ENCODE measurements at regions not wholly inside any gene's neighbourhood (a gene's known extent, or its start where the extent isn't known, plus 50 kb on each side); places are given as distances from the start of the nearest gene placed in this dataset.

- DNase-seq (ENCODE audit: low spot score in 2 of 2), result no peak
- H3K9me3 ChIP-seq, result no peaks in the 10 kb centered on the region
- no peak overlapping the region for H3K4me3 ChIP-seq
- no peaks in the 10 kb centered on the region for H3K4me1 ChIP-seq
- 94% methylated on average over 4 of the region's 4 CpGs for WGBS
- TF ChIP-seq EP300 (IDR thresholded peaks at IDR 0.05) (no peak), CTCF (IDR thresholded peaks at IDR 0.05) (no peak), POLR2A (IDR thresholded peaks at IDR 0.05) (no peak)
- no peaks in the 10 kb centered on the region for H3K27me3 ChIP-seq
- no peak overlapping the region for H3K27ac ChIP-seq
- no peaks in the 10 kb centered on the region for H3K36me3 ChIP-seq
Observed at GRCh38 chr2:193738892-193739291, 1544.2 kb upstream of the TMEFF2 start.

- no peak overlapping the region for H3K4me3 ChIP-seq
- H3K27me3 ChIP-seq, result no peaks in the 10 kb centered on the region
- H3K36me3 ChIP-seq, result no peaks in the 10 kb centered on the region
- H3K27ac ChIP-seq, result no peak overlapping the region
- no peaks in the 10 kb centered on the region for H3K9me3 ChIP-seq
- H3K4me1 ChIP-seq, result no peaks in the 10 kb centered on the region
- DNase-seq (ENCODE audit: low spot score in 2 of 2), result no peak
- TF ChIP-seq POLR2A (IDR thresholded peaks at IDR 0.05) (no peak), CTCF (IDR thresholded peaks at IDR 0.05) (no peak), EP300 (IDR thresholded peaks at IDR 0.05) (no peak), POLR2AphosphoS5 (IDR thresholded peaks at IDR 0.05) (no peak)
Observed at GRCh38 chr2:193712912-193713311, 1518.2 kb upstream of the TMEFF2 start.

GRCh38 chr2:193703411-193703810 is 1508.7 kb upstream of the TMEFF2 start:
- Histone ChIP-seq H3K4me1 (no peaks in the 10 kb centered on the region), H3K27me3 (no peaks in the 10 kb centered on the region), H3K4me3 (no peak overlapping the region), H3K9me3 (no peaks in the 10 kb centered on the region), H3K27ac (no peak overlapping the region), H3K36me3 (no peaks in the 10 kb centered on the region)
- 69% methylated on average over 2 of the region's 2 CpGs for WGBS
- TF ChIP-seq CTCF (IDR thresholded peaks at IDR 0.05) (no peak), EP300 (IDR thresholded peaks at IDR 0.05) (no peak), POLR2AphosphoS5 (IDR thresholded peaks at IDR 0.05) (no peak), POLR2A (IDR thresholded peaks at IDR 0.05) (no peak)
- DNase-seq (ENCODE audit: low spot score in 2 of 2), result no peak

GRCh38 chr2:193701484-193701883 is 1506.8 kb upstream of the TMEFF2 start:
- 91% methylated on average over 3 of the region's 3 CpGs for WGBS
- no peaks in the 10 kb centered on the region for H3K9me3 ChIP-seq

GRCh38 chr2:193695367-193695766 is 1500.6 kb upstream of the TMEFF2 start:
- no peak for TF ChIP-seq POLR2AphosphoS5 (IDR thresholded peaks at IDR 0.05)
- no peak for TF ChIP-seq POLR2A (IDR thresholded peaks at IDR 0.05)
- no peak for TF ChIP-seq EP300 (IDR thresholded peaks at IDR 0.05)
- no peak for TF ChIP-seq CTCF (IDR thresholded peaks at IDR 0.05)
- Histone ChIP-seq H3K4me1 (no peaks in the 10 kb centered on the region), H3K27ac (no peak overlapping the region), H3K4me3 (no peak overlapping the region), H3K36me3 (no peaks in the 10 kb centered on the region), H3K9me3 (no peaks in the 10 kb centered on the region), H3K27me3 (no peaks in the 10 kb centered on the region)
- DNase-seq (ENCODE audit: low spot score in 2 of 2), result no peak
- WGBS, result 54% methylated on average over 1 of the region's 1 CpG

More at GRCh38 chr2:193701484-193701883, 1506.8 kb upstream of the TMEFF2 start:
- Histone ChIP-seq H3K27ac (no peak overlapping the region), H3K27me3 (no peaks in the 10 kb centered on the region), H3K4me3 (no peak overlapping the region), H3K36me3 (no peaks in the 10 kb centered on the region), H3K4me1 (no peaks in the 10 kb centered on the region)
- TF ChIP-seq CTCF (IDR thresholded peaks at IDR 0.05) (no peak), POLR2A (IDR thresholded peaks at IDR 0.05) (no peak), EP300 (IDR thresholded peaks at IDR 0.05) (no peak), POLR2AphosphoS5 (IDR thresholded peaks at IDR 0.05) (no peak)
- no peak for DNase-seq (ENCODE audit: low spot score in 2 of 2)

Data from suprapubic skin (tissue), 4 donors.